ENCODE measurements at regions not wholly inside any gene's neighbourhood (a gene's known extent, or its start where the extent isn't known, plus 50 kb on each side); places are given as distances from the start of the nearest gene placed in this dataset.

DNA sequence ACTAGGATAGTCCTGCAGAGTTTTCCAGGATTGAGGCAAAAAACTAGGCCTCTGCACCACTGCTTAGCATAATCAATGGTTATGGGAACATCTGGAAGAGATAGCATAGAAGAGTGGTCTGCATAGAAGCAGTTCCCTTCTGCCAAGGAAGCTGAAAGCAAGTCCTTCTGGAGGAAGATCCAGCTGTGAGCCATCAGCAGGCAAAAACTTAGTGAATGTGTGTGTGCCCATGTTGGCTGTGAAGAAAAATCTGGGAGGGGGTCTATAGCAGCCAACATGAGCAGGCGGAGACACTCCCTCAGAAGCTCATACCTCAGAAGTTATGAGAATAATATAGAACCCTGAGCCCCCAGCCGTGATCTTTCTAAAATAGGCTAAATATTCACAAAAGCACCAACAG is 228.1 kb upstream of the STEAP1 start:
- no peak for DNase-seq (ENCODE audit: low read depth in 2 of 2)

DNA sequence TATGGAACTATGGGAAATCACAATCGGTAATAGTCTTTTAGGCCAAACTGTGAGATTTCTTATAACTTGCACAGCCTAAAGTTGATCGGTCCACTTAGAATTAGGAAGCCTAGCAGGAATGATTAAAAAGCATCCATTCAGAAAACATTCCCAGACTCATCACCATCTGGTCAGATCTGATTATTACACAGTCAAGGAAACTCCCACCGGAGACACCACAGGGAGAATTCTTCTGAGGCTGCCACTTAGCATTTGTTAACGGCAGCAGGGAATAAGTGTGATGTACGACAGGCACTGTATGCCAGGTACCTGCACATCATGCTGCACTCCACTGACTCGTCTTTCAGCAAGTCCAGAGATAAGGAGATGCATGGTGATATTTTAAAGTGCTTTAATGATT is 227.6 kb upstream of the STEAP1 start:
- DNase-seq (ENCODE audit: low read depth in 2 of 2): no peak

DNA sequence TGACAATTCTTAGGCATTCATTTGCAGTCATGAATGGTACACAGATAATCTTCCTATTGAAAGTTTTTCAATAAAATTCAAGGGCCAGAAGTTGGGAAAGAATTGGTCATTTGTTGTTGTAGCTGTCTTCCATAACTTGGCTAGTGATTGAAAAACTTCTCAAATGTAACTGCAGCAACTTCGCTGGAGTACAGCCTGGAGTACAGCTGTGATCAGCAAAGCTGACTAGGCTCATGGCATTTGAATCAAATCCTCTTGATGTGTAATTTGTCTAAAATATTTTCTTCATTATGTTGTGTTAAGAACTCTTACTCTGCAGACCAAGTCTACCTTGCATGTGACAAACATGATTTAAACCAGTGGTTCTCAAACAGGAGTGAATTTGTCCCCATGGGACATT is 226.5 kb upstream of the STEAP1 start:
- no peak for DNase-seq (ENCODE audit: low read depth in 2 of 2)

DNA sequence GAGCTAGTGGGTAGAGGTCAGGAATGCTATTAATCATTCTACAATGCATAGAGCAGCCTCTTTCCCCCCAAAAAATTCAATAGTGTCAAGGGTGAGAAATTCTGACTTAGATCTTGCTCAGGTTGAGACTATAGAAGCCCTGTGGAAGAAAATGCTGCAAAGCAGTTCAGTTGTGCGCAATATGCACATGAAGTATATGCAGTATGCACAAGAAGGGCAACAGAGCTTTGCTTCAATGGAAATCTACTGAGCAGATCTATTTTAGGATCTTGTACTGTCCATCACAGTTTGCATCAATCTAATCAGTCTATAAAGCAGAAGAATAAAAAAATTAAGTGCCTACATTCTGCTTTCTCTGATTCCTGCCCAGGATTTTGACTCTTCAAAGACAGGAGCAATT is 225.8 kb upstream of the STEAP1 start:
- no peak for DNase-seq (ENCODE audit: low read depth in 2 of 2)

DNA sequence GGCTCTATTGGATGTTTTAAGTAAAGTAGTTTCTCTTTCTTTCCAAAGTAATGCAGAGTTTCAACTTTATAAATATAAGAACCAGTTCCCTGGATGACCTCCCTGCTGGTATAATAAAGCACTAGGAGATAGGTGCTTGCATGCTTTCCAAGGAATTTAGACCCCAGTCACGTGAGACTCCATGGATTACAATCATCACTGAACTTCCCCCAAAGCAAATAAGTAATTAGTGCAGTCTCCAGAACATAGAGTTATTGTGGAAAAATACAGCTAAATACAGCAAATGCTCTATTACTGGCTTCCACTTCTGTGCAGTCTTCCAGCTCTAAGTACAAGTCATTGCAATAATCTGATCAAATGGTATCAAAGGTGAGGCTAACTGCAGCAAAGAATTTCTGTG is 220.2 kb upstream of the STEAP1 start:
- no peak for DNase-seq (ENCODE audit: low read depth in 2 of 2)

DNA sequence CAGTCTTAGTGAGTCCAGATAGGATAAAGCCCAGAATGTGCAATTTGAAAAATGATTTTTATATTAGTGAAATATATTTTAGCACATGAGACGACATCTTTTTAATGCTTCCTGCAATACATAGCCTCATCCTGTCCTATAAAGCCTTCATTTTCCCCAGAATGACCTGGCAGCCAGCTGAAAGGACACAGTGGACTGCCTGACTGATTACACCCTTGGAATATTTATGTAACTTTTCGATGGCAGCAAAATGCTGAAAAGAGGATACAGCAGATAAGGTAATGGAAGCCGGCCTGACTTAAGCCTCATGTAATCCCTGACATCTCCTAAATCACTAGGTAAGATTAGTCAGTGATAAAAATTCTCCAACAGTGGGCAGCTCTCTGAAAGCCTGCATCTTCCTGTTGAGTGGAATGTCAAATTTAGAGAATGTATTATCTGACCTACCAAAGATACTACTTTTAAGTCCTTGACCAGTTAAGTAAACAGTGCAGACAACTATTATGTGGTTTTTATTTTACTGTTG is 210.7 kb upstream of the STEAP1 start:
- no peak for DNase-seq (ENCODE audit: low read depth in 2 of 2)

DNA sequence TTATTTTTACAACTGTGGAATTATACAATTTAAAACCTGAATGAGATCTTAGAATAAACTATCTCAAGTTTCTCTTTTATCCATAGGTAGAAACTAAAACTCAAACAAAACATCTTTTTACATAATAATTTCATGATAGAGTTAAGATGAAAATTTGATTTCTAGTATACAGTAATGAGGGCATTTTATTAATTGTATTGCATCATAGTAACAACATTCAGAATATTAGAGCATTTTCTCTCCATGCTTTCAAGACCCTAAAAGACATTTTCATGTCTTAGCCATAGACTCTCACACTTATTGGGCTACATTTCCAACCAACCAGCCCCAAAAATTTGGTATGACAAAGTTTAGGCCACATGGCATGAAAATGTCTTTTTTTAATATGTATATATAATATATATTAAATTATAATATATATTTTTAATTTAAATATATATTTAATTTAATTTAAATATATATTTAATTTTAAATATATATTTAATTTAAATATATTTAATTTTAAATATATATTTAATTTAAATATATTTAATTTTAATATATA is 195.7 kb upstream of the STEAP1 start:
- no peak for DNase-seq (ENCODE audit: low read depth in 2 of 2)

DNA sequence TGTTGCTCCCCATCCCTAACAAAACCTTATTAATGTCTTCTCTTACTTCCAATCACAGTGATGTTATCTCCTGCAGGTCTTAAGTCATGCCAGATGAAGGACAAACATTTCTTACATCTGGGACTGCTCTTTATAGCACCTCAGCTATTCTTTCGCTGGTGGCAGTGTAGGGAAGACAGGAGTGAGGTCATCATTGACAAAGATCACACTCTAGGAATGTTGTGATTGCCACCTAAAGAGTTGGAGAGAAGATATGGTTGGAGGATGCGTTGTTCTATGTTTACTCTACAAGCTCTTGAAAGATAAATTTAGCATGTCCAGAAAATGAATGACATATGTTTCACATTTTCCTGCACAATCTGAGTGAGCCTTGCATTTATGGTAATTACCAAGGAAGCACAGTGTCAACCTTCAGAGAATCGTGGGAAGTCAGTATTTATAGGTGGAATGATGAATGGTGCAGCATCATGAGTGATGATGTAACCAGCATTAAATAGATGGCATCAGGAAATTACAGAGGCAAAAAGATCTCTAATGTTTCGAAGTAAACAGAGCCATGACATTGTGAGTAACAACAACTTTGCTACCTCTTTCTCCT is 188.1 kb upstream of the STEAP1 start:
- DNase-seq (ENCODE audit: low read depth in 2 of 2): no peak

DNA sequence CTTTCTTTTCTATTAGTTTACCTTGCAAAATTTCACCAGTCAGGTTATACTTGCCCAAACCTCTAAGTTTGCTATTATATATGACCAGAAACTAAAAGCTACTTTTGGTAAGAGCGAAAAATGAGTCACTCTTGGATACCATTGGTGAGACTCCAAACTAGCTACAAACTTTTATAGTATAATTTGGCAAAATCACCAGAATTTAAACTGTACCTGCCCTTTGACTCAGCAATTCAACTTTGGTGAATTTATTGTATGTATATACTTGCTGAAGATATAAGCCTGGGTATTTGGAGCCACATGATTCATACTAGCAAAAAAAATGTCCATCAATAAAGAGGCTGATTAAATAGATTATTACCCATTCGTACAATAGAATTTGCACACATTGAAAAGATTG is 178.7 kb upstream of the STEAP1 start:
- DNase-seq (ENCODE audit: low read depth in 2 of 2): no peak

DNA sequence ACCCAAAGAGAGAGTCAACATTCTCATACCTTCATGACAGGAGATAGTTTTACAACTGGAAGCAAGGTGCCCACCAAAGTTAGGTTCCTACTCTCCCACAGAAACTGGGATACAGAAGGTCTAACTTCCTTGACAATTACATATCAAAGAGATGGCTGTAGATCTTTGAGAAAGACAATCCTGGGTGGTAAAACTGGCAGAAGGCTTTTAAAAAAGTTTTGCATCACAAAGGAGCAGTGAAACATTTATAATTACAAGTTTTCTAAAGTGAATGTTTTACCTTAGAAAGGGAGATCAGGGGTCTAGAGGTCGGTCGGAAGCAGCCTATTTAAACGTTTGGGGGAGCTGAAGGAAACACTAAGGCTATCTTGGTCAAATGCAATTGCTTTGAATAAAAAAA is 166.6 kb upstream of the STEAP1 start:
- DNase-seq (ENCODE audit: low read depth in 2 of 2): no peak

DNA sequence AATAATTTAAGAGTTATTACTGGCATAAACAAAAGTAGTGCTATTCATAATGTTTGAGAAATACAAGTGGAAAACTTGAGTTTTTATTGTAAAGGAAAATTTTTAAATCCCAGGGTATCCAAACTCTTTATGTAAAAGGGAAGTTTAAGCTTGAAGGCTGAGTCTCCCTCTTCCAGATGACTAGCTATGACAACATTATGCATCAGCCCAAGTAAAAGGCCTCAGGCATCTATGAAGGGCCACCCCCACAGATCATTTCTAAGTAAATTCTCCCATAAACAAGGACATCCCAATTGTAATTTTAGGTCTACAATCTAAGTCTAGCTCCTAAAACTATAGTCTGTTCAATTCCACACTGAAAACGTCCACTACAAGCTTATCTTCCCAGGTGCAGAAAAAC is 166.2 kb upstream of the STEAP1 start:
- no peak for DNase-seq (ENCODE audit: low read depth in 2 of 2)

DNA sequence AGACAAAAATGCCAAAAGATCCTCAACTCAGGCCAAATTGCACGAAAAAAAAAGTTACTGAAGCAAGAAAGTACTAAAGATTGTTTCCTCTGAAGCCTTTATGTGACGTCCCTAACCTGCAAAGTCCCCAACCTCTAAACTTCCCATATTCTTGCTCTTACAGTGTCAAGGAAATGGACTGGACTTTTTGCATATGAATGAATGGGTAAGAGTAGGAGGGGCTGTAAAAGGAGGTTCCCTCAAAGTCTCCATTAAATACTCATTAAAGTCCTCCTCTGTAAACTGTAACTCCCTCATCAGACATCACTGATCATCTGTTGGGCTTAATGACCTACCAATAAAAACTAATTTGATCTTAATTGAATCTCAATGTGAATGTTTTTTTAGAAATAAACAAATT is 164.8 kb upstream of the STEAP1 start:
- no peak for DNase-seq (ENCODE audit: low read depth in 2 of 2)

DNA sequence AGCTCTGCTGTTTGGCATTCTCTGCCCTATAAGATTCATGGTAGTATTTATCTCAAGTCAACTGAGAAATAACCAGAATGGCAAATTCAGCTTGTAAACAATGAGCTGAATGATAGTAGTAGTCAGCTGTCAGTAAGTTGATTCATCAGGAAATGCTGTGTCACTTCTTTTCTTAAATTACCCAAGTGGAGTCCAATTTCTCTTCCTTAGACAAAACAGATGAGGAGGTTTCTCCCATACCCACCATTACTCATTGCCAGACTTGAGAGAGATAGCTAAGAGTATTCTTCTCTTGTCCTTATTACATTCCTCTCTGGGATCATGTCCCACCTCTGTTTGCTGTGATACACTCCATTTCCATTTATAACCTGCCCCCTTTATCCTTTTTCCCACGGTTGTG is 159.8 kb upstream of the STEAP1 start:
- DNase-seq (ENCODE audit: low read depth in 2 of 2): no peak

DNA sequence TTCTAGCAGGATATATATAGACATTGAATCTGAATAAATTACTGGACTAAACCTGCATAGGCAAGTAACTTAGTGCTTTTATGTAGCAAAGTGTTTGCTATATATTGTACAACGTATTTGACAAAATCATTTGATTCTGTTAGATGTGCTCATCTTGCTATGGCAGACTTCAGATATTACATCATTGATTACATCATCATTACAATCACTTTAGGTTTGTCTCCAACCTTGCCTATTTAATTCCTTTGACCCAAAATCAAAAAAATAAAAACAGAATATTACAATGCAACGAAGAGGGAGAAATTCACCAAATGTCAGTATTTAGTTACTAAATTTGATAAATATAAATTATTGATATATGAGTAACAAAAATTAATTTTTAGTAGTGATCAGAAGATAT is 155.7 kb upstream of the STEAP1 start:
- no peak for DNase-seq (ENCODE audit: low read depth in 2 of 2)

DNA sequence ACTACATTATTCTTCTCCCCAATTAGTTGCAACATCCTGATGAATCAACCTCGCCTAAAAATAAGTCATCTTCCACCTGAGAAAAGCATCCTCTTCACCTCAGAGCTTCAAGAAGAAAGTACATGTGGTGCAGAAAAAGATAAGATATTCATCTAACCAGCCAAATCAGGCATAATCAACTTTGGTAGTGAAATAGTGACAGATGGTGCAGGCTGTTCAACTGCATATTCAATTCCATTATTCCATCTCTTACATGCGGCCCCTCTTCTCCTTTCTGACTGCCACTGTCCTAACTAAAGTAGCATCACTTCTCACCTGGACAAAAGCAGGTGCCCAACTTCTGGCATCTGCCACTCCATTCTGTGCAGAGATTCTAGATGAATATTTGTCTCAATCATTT is 148.4 kb upstream of the STEAP1 start:
- no peak for DNase-seq (ENCODE audit: low read depth in 2 of 2)

DNA sequence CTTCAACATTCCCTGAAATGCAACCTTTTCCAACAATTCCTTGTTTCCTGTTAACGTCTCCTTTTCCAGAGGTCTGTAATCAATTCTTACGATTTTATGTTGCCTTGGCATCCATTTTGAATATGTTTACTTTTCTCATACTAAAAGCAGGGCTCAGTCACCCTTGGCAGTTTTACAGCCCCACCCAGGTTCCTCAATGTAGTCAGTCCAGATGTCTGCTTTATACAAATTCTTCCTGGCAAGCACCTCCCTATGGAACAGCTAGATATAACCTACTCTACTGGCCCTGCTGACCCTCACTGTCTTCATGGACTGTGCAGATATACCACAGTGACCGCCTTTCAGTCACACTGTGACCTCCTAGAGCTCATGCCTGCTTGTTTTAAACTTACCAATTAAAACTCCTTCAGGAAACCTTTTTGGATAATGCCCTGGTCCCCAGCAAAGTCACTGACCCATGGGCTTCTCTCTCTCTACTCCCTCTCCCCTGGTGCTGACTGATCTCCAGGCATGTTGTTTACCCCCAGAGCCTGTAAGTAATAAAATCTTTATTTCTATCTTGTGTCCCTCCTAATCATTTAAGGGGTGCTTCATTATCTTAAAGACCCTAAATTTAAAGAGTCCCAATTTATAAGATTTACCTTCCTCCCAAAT is 147.1 kb upstream of the STEAP1 start:
- DNase-seq (ENCODE audit: low read depth in 2 of 2): no peak

DNA sequence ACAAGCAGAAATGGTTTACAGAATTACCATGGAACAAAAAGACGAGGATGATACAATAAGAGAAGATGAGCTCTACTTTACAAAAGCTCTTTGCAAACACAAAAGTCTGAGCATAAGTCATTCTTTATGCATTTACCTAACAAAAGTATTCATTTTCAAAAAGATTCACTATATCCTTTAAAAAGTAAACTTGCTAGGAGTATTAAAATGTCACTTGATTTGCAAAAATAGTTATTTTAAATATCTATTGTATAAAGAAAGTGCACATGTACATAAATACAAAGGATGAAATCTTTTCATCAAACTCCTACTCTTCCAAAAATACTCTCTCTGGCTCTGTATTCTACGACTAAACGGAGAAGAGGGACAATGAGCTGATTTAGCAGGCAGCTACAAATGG is 146.4 kb upstream of the STEAP1 start:
- no peak for DNase-seq (ENCODE audit: low read depth in 2 of 2)

DNA sequence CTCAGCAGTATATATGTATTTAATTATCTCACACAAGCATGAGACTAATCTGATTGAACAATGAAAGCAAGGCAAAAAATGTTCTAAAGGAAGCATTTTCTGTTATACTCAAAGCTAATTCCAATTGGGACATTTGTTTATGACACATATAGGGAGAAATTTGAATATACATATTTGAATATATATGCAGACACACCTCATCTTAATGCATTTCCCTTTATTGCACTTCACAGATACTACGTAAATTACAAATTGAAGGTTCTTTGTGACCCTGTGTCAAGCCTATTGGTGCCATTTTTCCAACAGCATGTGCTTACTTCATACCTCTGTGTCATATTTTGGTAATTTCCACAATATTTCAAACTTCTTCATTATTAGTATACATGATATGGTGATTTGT is 132.1 kb upstream of the STEAP1 start:
- no peak for DNase-seq (ENCODE audit: low read depth in 2 of 2)

DNA sequence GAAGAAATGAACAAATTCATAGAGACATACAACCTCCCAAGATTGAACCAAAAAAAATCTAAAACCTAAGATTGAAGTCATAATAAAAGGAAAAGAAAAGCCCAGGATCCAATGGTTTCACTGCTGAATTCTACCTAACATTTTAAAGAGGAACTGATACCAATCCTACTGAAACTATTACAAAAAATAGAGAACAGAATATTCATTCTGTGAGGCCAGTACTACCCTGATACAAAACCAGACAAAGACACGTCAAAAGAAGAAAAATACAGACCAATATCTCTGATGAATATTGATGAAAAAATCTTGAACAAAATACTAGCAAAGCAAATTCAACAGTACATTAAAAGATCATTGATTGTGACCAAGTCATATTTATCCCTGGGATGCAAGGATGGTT is 128.5 kb upstream of the STEAP1 start:
- DNase-seq (ENCODE audit: low read depth in 2 of 2): no peak

DNA sequence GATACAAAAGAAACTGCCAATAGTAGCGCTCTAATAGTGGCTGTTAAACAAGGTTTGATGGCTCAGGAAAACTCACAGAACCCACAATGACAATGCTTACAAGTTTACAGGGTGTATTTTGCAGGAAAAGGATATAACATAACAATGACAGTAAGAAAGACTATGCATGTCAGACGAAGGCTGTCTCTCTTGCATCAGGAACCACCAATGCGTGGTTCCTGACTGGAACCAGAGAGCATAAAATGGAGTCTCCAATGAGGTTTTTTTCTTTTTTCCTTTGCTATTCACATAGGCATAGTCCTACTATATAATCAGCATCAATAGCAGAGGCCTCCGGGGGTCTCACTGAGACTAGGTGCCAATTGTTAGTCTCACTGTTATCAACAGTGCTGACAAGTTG is 120.4 kb upstream of the STEAP1 start:
- no peak for DNase-seq (ENCODE audit: low read depth in 2 of 2)

DNA sequence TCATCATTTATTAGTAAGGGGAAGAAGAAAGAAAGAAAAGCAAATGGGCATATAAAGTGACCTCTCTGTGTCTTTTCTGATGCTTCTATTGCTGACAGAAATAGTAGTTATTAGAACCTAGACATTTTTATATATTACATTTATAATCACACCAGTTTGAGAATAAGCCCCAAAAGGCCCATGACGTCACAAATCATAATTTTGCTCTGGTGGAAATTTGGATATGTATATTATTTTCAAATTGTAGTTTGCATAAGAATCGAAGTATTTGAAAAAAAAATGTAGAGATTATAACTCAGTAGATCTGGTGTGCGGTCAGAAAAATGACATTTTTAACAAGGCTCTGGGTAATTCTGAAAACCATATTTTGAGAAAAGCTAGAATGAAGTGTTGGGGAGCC is 101.2 kb upstream of the STEAP1 start:
- DNase-seq (ENCODE audit: low read depth in 2 of 2): no peak

DNA sequence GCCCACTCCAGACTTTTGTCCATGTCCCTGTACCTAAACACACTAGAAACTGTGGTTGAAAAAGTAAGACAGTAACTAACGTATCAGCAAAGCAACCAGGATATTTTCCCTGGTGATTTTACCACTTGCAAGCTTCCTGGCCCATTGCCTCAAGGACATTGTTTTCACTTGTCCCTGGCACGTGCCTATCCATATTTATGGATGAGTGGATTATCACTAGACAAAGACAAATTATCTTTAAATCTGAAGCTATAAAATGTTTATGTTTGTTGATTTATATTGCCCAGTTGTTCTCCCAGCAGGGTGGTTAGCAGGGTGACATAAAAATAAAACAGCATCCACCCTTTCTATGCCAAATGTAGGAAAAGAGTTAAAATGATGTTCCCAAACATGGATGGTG is 93.2 kb upstream of the STEAP1 start:
- no peak for DNase-seq (ENCODE audit: low read depth in 2 of 2)

DNA sequence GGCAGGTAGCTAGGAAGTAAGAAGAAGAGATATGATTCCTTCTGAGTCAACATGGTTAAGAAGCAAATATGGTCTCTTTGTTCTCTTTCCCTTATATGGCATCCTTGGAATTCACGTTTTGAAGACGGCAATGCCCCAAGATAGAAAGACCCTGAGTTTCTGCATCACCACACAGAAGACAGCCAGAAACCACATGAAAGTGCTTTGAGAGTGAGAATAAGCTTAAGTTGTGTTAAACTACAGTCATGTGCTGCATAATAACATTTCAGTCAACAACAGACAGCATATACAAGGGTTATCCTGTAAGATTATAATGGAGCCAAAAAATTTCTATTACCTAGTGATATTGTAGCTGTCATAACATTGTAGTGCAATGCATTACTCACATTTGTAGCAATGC is 89.9 kb upstream of the STEAP1 start:
- DNase-seq (ENCODE audit: low read depth in 2 of 2): no peak

Data from lung microvascular endothelial cell (primary cell).